ENCODE measurements at regions not wholly inside any gene's neighbourhood (a gene's known extent, or its start where the extent isn't known, plus 50 kb on each side); places are given as distances from the start of the nearest gene placed in this dataset.

- peak; percentile 56 for DNase-seq (ENCODE audit: low spot score)
These were observed 206.6 kb upstream of the RFX3 start for GRCh38 chr9:3732077-3733038.

GRCh38 chr9:3730511-3730922 lies 204.7 kb upstream of the RFX3 start:
- DNase-seq (ENCODE audit: low spot score), result no peak

- DNase-seq (ENCODE audit: low spot score), result no peak
These were observed 195.3 kb upstream of the RFX3 start for GRCh38 chr9:3721096-3721495.

- DNase-seq (ENCODE audit: low spot score), result no peak
These were observed 193.5 kb upstream of the RFX3 start for GRCh38 chr9:3719286-3719685.

- no peak for DNase-seq (ENCODE audit: low spot score)
These were observed 190.6 kb upstream of the RFX3 start for GRCh38 chr9:3716415-3716814.

GRCh38 chr9:3708751-3709150 lies 182.9 kb upstream of the RFX3 start:
- DNase-seq (ENCODE audit: low spot score), result no peak

- no peak for DNase-seq (ENCODE audit: low spot score)
These were observed 179.1 kb upstream of the RFX3 start for GRCh38 chr9:3704890-3705289.

- no peak for DNase-seq (ENCODE audit: low spot score)
These were observed 175.0 kb upstream of the RFX3 start for GRCh38 chr9:3700772-3701171.

GRCh38 chr9:3699883-3700282 lies 174.1 kb upstream of the RFX3 start:
- DNase-seq (ENCODE audit: low spot score), result no peak

GRCh38 chr9:3698531-3698930 lies 172.7 kb upstream of the RFX3 start:
- DNase-seq (ENCODE audit: low spot score), result no peak

- DNase-seq (ENCODE audit: low spot score), result no peak
These were observed 172.3 kb upstream of the RFX3 start for GRCh38 chr9:3698076-3698475.

GRCh38 chr9:3696368-3696767 lies 170.6 kb upstream of the RFX3 start:
- no peak for DNase-seq (ENCODE audit: low spot score)

GRCh38 chr9:3692606-3693005 lies 166.8 kb upstream of the RFX3 start:
- DNase-seq (ENCODE audit: low spot score), result no peak

- DNase-seq (ENCODE audit: low spot score), result no peak
These were observed 163.8 kb upstream of the RFX3 start for GRCh38 chr9:3689555-3689954.

- DNase-seq (ENCODE audit: low spot score), result no peak
These were observed 161.3 kb upstream of the RFX3 start for GRCh38 chr9:3687145-3687544.

- no peak for DNase-seq (ENCODE audit: low spot score)
These were observed 156.4 kb upstream of the RFX3 start for GRCh38 chr9:3682186-3682585.

- DNase-seq (ENCODE audit: low spot score), result no peak
These were observed 151.7 kb upstream of the RFX3 start for GRCh38 chr9:3677541-3677940.

GRCh38 chr9:3676766-3677165 lies 151.0 kb upstream of the RFX3 start:
- DNase-seq (ENCODE audit: low spot score), result no peak

- DNase-seq (ENCODE audit: low spot score), result no peak
These were observed 150.1 kb upstream of the RFX3 start for GRCh38 chr9:3675946-3676345.

- DNase-seq (ENCODE audit: low spot score), result no peak
These were observed 148.8 kb upstream of the RFX3 start for GRCh38 chr9:3674561-3674960.

GRCh38 chr9:3672399-3672798 lies 146.6 kb upstream of the RFX3 start:
- no peak for DNase-seq (ENCODE audit: low spot score)

- DNase-seq (ENCODE audit: low spot score), result peak; percentile 19
These were observed 138.2 kb upstream of the RFX3 start for GRCh38 chr9:3664044-3664443.

- peak; percentile 26 for DNase-seq (ENCODE audit: low spot score)
These were observed 136.9 kb upstream of the RFX3 start for GRCh38 chr9:3662671-3663070.

- DNase-seq (ENCODE audit: low spot score), result no peak
These were observed 135.1 kb upstream of the RFX3 start for GRCh38 chr9:3660936-3661335.

Measured in hepatic stellate cell (primary cell).